ENCODE measurements at regions not wholly inside any gene's neighbourhood (a gene's known extent, or its start where the extent isn't known, plus 50 kb on each side); places are given as distances from the start of the nearest gene placed in this dataset.

GRCh38 chr4:145271194-145271593 lies 90.8 kb upstream of the OTUD4 start:
- TF ChIP-seq USF1 (IDR thresholded peaks at IDR 0.05) (no peak), TAF1 (IDR thresholded peaks at IDR 0.05; ENCODE audit: low read depth) (no peak), EGR1 (IDR thresholded peaks at IDR 0.05) (no peak), TCF12 (IDR thresholded peaks at IDR 0.05; ENCODE audit: low read depth) (no peak), FOXM1 (IDR thresholded peaks at IDR 0.05; ENCODE audit: borderline replicate concordance, low read depth) (no peak), CEBPB (IDR thresholded peaks at IDR 0.05) (no peak), NFIC (IDR thresholded peaks at IDR 0.05) (no peak)

- TF ChIP-seq FOXM1 (IDR thresholded peaks at IDR 0.05; ENCODE audit: borderline replicate concordance, low read depth) (no peak), YY1 (IDR thresholded peaks at IDR 0.05; ENCODE audit: low read depth) (no peak), TAF1 (IDR thresholded peaks at IDR 0.05; ENCODE audit: low read depth) (no peak), RAD21 (IDR thresholded peaks at IDR 0.05; ENCODE audit: low read depth) (no peak), REST (IDR thresholded peaks at IDR 0.05; ENCODE audit: low read depth) (no peak), EP300 (IDR thresholded peaks at IDR 0.05; ENCODE audit: borderline replicate concordance) (no peak), EGR1 (IDR thresholded peaks at IDR 0.05) (no peak), MAX (IDR thresholded peaks at IDR 0.05) (no peak), TEAD4 (IDR thresholded peaks at IDR 0.05) (no peak), USF1 (IDR thresholded peaks at IDR 0.05) (no peak), NFIC (IDR thresholded peaks at IDR 0.05) (no peak)
Measured at GRCh38 chr4:145266881-145267280, 86.5 kb upstream of the OTUD4 start.

GRCh38 chr4:145260091-145260490 lies 79.7 kb upstream of the OTUD4 start:
- no peak for TF ChIP-seq RAD21 (IDR thresholded peaks at IDR 0.05; ENCODE audit: low read depth)
- TF ChIP-seq FOXM1 (IDR thresholded peaks at IDR 0.05; ENCODE audit: borderline replicate concordance, low read depth): no peak
- TF ChIP-seq TEAD4 (IDR thresholded peaks at IDR 0.05): no peak
- no peak for TF ChIP-seq REST (IDR thresholded peaks at IDR 0.05; ENCODE audit: low read depth)
- TF ChIP-seq CEBPB (IDR thresholded peaks at IDR 0.05): no peak
- no peak for TF ChIP-seq EGR1 (IDR thresholded peaks at IDR 0.05)
- no peak for TF ChIP-seq CREB1 (IDR thresholded peaks at IDR 0.05; ENCODE audit: low read depth)
- TF ChIP-seq EP300 (IDR thresholded peaks at IDR 0.05; ENCODE audit: borderline replicate concordance): no peak
- no peak for TF ChIP-seq YY1 (IDR thresholded peaks at IDR 0.05; ENCODE audit: low read depth)
- TF ChIP-seq TCF12 (IDR thresholded peaks at IDR 0.05; ENCODE audit: low read depth): no peak

- TF ChIP-seq NFIC (IDR thresholded peaks at IDR 0.05) (no peak), ZBTB7A (IDR thresholded peaks at IDR 0.05; ENCODE audit: low read depth) (no peak), EGR1 (IDR thresholded peaks at IDR 0.05) (no peak), MAX (IDR thresholded peaks at IDR 0.05) (no peak), CREB1 (IDR thresholded peaks at IDR 0.05; ENCODE audit: low read depth) (no peak), CEBPB (IDR thresholded peaks at IDR 0.05) (no peak), EP300 (IDR thresholded peaks at IDR 0.05; ENCODE audit: borderline replicate concordance) (no peak)
Measured at GRCh38 chr4:145252190-145252589, 71.8 kb upstream of the OTUD4 start.

GRCh38 chr4:145251391-145251790 lies 71.0 kb upstream of the OTUD4 start:
- TF ChIP-seq NFIC (IDR thresholded peaks at IDR 0.05): no peak
- no peak for TF ChIP-seq TCF12 (IDR thresholded peaks at IDR 0.05; ENCODE audit: low read depth)
- no peak for TF ChIP-seq YY1 (IDR thresholded peaks at IDR 0.05; ENCODE audit: low read depth)
- no peak for TF ChIP-seq MAX (IDR thresholded peaks at IDR 0.05)
- TF ChIP-seq CEBPB (IDR thresholded peaks at IDR 0.05): no peak
- TF ChIP-seq ZBTB7A (IDR thresholded peaks at IDR 0.05; ENCODE audit: low read depth): no peak
- TF ChIP-seq EP300 (IDR thresholded peaks at IDR 0.05; ENCODE audit: borderline replicate concordance): no peak
- no peak for TF ChIP-seq FOXM1 (IDR thresholded peaks at IDR 0.05; ENCODE audit: borderline replicate concordance, low read depth)
- no peak for TF ChIP-seq CREB1 (IDR thresholded peaks at IDR 0.05; ENCODE audit: low read depth)

GRCh38 chr4:145248971-145249370 lies 68.6 kb upstream of the OTUD4 start:
- TF ChIP-seq TAF1 (IDR thresholded peaks at IDR 0.05; ENCODE audit: low read depth) (no peak), CREB1 (IDR thresholded peaks at IDR 0.05; ENCODE audit: low read depth) (no peak), CEBPB (IDR thresholded peaks at IDR 0.05) (no peak), ZBTB7A (IDR thresholded peaks at IDR 0.05; ENCODE audit: low read depth) (no peak), EP300 (IDR thresholded peaks at IDR 0.05; ENCODE audit: borderline replicate concordance) (no peak), REST (IDR thresholded peaks at IDR 0.05; ENCODE audit: low read depth) (no peak), NFIC (IDR thresholded peaks at IDR 0.05) (no peak), USF1 (IDR thresholded peaks at IDR 0.05) (no peak), TEAD4 (IDR thresholded peaks at IDR 0.05) (no peak), TCF12 (IDR thresholded peaks at IDR 0.05; ENCODE audit: low read depth) (no peak), EGR1 (IDR thresholded peaks at IDR 0.05) (no peak), FOXM1 (IDR thresholded peaks at IDR 0.05; ENCODE audit: borderline replicate concordance, low read depth) (no peak), MAX (IDR thresholded peaks at IDR 0.05) (no peak)

Measured in Ishikawa (cell line).